ENCODE measurements at regions not wholly inside any gene's neighbourhood (a gene's known extent, or its start where the extent isn't known, plus 50 kb on each side); places are given as distances from the start of the nearest gene placed in this dataset.

DNA sequence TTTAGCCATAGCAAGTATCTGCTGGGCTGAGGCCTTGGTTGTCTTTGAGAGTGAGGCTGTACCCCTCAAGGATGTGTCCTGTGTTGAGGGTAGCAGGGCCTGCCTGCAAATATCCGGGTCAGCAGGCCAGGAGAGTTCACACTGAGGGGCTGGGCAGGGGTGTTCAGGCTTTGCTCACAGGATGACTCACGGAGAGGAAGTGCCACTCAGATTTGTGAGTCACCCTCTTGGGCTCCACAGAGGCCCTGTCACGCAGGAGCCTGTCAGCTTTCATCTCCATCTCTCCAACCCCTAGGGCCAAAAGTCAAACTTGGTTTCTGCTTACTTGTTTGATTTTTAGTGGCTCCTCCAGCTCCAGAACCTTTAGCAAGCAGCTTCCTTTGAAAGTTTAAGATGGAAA, 211.5 kb downstream of the SEC61B start:
- Histone ChIP-seq H4K91ac (replicated peaks; ENCODE audit: insufficient read length, low read length) (no peak overlapping the region), H3K4me3 (ENCODE audit: extremely low read depth in 1 of 4, insufficient read depth in 2 of 4, low read depth in 3 of 4, low read length in 4 of 4) (no peak overlapping the region), H3K23me2 (ENCODE audit: low read depth, low read length) (no peaks in the 10 kb centered on the region), H4K20me1 (replicated peaks in 1 of 2; ENCODE audit: control insufficient read depth in 1 of 2, insufficient read depth in 2 of 2, low read length in 2 of 2) (no peaks in the 10 kb centered on the region), H3K4ac (replicated peaks; ENCODE audit: insufficient read length, low read depth, low read length) (no peak overlapping the region), H3K79me2 (ENCODE audit: control insufficient read depth in 1 of 2, insufficient read depth in 2 of 2, low read length in 2 of 2) (no peaks in the 10 kb centered on the region), H3K27ac (ENCODE audit: low read depth, low read length) (no peak overlapping the region), H4K5ac (ENCODE audit: insufficient read length, low read depth, low read length) (no peak overlapping the region), H3K4me1 (replicated peaks in 1 of 4; ENCODE audit: control insufficient read depth in 3 of 4, insufficient read depth in 4 of 4, low read length in 3 of 4) (peaks cover 0 to 3% (median 1%) of the 10 kb centered on the region in 4 experiments; a peak in 1 of 7 replicates), H3K56ac (replicated peaks; ENCODE audit: insufficient read length, low read depth, low read length) (no peak overlapping the region), H4K8ac (ENCODE audit: extremely low read depth, insufficient read depth, low read length) (no peak overlapping the region), H2BK20ac (ENCODE audit: low read length) (no peak overlapping the region), H3K14ac (ENCODE audit: insufficient read length) (no peak overlapping the region), H2BK12ac (ENCODE audit: low read depth, low read length) (no peak overlapping the region), H3K4me2 (ENCODE audit: insufficient read depth in 1 of 2, low read depth in 2 of 2, low read length in 2 of 2) (no peak overlapping the region), H3K9me3 (ENCODE audit: insufficient read depth in 2 of 2, low read depth in 1 of 2, low read length in 1 of 2) (no peaks in the 10 kb centered on the region), H2AFZ (ENCODE audit: low read length) (no peak overlapping the region), H2BK120ac (replicated peaks; ENCODE audit: low read depth, low read length) (no peak overlapping the region), H3K79me1 (ENCODE audit: low read depth, low read length) (no peaks in the 10 kb centered on the region), H3K18ac (ENCODE audit: extremely low read depth, low read length) (no peak overlapping the region), H2BK5ac (ENCODE audit: low read depth, low read length) (no peak overlapping the region), H2BK15ac (ENCODE audit: low read length) (no peak overlapping the region), H3K27me3 (replicated peaks in 1 of 4; ENCODE audit: control insufficient read depth in 3 of 4, extremely low read depth in 1 of 4, insufficient read depth in 3 of 4, low read length in 3 of 4) (no peaks in the 10 kb centered on the region), H3K36me3 (ENCODE audit: control insufficient read depth in 2 of 4, insufficient read depth in 4 of 4, low read length in 3 of 4) (no peaks in the 10 kb centered on the region), H3K9ac (replicated peaks in 1 of 4; ENCODE audit: extremely low read depth in 1 of 4, low read depth in 3 of 4, low read length in 3 of 4) (no peak overlapping the region), H2AK5ac (ENCODE audit: low read depth, low read length) (no peak overlapping the region), H3K23ac (ENCODE audit: insufficient read length) (no peak overlapping the region)
- WGBS, 2 experiments (ENCODE audit: extremely low coverage in 1 of 2, insufficient coverage in 1 of 2, insufficient read length in 1 of 2, insufficient replicate concordance in 2 of 2, low coverage in 1 of 2, low lambda C conversion rate in 2 of 2, missing lambda C conversion rate in 1 of 2): 81% methylated on average over 3 of the region's 3 CpGs; no CpG with 5 or more reads in 1 of the 2 experiments
- POLR2A ChIA-PET (ENCODE audit: partially characterized antibody): no interaction called here
- DNase-seq (ENCODE audit: low read depth in 1 of 2, low spot score in 2 of 2) (peak in 1 of 2 experiments; percentile 13), FAIRE-seq (no peak)
- TF ChIP-seq EP300 (IDR thresholded peaks at IDR 0.05; ENCODE audit: borderline replicate concordance in 1 of 2, low read depth in 2 of 2, low read length in 2 of 2) (no peak), BRCA1 (IDR thresholded peaks at IDR 0.05; ENCODE audit: low read depth, low read length) (no peak), NRF1 (IDR thresholded peaks at IDR 0.05; ENCODE audit: low read depth, low read length) (no peak), CEBPB (IDR thresholded peaks at IDR 0.05; ENCODE audit: low read depth, low read length) (no peak), RXRA (IDR thresholded peaks at IDR 0.05; ENCODE audit: insufficient read depth, low read depth, low read length) (no peak), HDAC2 (IDR thresholded peaks at IDR 0.05; ENCODE audit: borderline replicate concordance in 1 of 2, low read depth in 2 of 2, low read length in 2 of 2) (no peak), SP2 (IDR thresholded peaks at IDR 0.05; ENCODE audit: low read length) (no peak)
- TF ChIP-seq, protein P1, sequence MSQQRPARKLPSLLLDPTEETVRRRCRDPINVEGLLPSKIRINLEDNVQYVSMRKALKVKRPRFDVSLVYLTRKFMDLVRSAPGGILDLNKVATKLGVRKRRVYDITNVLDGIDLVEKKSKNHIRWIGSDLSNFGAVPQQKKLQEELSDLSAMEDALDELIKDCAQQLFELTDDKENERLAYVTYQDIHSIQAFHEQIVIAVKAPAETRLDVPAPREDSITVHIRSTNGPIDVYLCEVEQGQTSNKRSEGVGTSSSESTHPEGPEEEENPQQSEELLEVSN (IDR thresholded peaks at IDR 0.05): no peak
- CTCF ChIA-PET (ENCODE audit: partially characterized antibody): interaction anchor here (0.8 kb wide), 1 partner anchor 134 kb away, joined by 3 read pairs; no protein-coding TSS in a partner anchor
